CD4-positive, alpha-beta T cell treated with Interleukin-21 for 1 hour (primary cell): ENCODE measurements at regions not wholly inside any gene's neighbourhood (a gene's known extent, or its start where the extent isn't known, plus 50 kb on each side); places are given as distances from the start of the nearest gene placed in this dataset.
A peak's percentile ranks its signal among the peaks of the same experiment; 100 is the strongest.
"Not testable (repeated sequence)": the region's sequence is repeated elsewhere in the genome, so short reads cannot be mapped to it uniquely, and the experiment has no call there.

ENCODE experiments used
- DNase-seq: peaks from one replicate; pipeline ENCODE4 v3.0.0-alpha.2; 2020

- no peak for DNase-seq
Measured at GRCh38 chr7:4527988-4528636, 154.0 kb upstream of the FOXK1 start.

GRCh38 chr7:4531236-4531635, 150.9 kb upstream of the FOXK1 start:
- DNase-seq, result no peak

- not testable (repeated sequence) for DNase-seq
Measured at GRCh38 chr7:4533339-4533738, 148.8 kb upstream of the FOXK1 start.

- DNase-seq, result no peak
Measured at GRCh38 chr7:4549681-4550080, 132.4 kb upstream of the FOXK1 start.

- DNase-seq, result no peak
Measured at GRCh38 chr7:4550117-4550516, 132.0 kb upstream of the FOXK1 start.

GRCh38 chr7:4552985-4553384, 129.1 kb upstream of the FOXK1 start:
- DNase-seq, result no peak

- DNase-seq, result no peak
Measured at GRCh38 chr7:4556868-4557793, 125.0 kb upstream of the FOXK1 start.

GRCh38 chr7:4561795-4562194, 120.3 kb upstream of the FOXK1 start:
- no peak for DNase-seq

GRCh38 chr7:4566714-4567113, 115.4 kb upstream of the FOXK1 start:
- no peak for DNase-seq

GRCh38 chr7:4574851-4575250, 107.2 kb upstream of the FOXK1 start:
- no peak for DNase-seq

GRCh38 chr7:4575254-4575653, 106.8 kb upstream of the FOXK1 start:
- no peak for DNase-seq

- DNase-seq, result no peak
Measured at GRCh38 chr7:4602905-4603842, 78.9 kb upstream of the FOXK1 start.

GRCh38 chr7:4603843-4604231, 78.3 kb upstream of the FOXK1 start:
- no peak for DNase-seq

- DNase-seq, result no peak
Measured at GRCh38 chr7:4604456-4604940, 77.6 kb upstream of the FOXK1 start.

- no peak for DNase-seq
Measured at GRCh38 chr7:4606797-4607196, 75.3 kb upstream of the FOXK1 start.

GRCh38 chr7:4607311-4607729, 74.8 kb upstream of the FOXK1 start:
- DNase-seq, result no peak

- DNase-seq, result not testable (repeated sequence)
Measured at GRCh38 chr7:4609576-4609975, 72.5 kb upstream of the FOXK1 start.

GRCh38 chr7:4610768-4611467, 71.2 kb upstream of the FOXK1 start:
- peak; percentile 77 for DNase-seq

GRCh38 chr7:4612237-4612636, 69.9 kb upstream of the FOXK1 start:
- DNase-seq, result no peak

- no peak for DNase-seq
Measured at GRCh38 chr7:4612939-4613841, 68.9 kb upstream of the FOXK1 start.

- no peak for DNase-seq
Measured at GRCh38 chr7:4613846-4614548, 68.1 kb upstream of the FOXK1 start.
